Breast epithelium (tissue), 3 donors: ENCODE measurements at regions not wholly inside any gene's neighbourhood (a gene's known extent, or its start where the extent isn't known, plus 50 kb on each side); places are given as distances from the start of the nearest gene placed in this dataset.

Source experiments
- CTCF ChIP-seq, 3 donors: fragments of 450-650 bp; IDR thresholded peaks; one replicate each; pipeline ENCODE4 v1.5.1; 2016 to 2017; ENCODE audit warnings: antibody characterized with exemption in 3 of 3, mild to moderate bottlenecking in 3 of 3, moderate library complexity in 3 of 3
- POLR2A ChIP-seq: fragments of 450-650 bp; IDR thresholded peaks from one replicate; pipeline ENCODE4 v1.6.1; 2016; ENCODE audit warnings: antibody characterized with exemption, mild to moderate bottlenecking, moderate library complexity

- TF ChIP-seq CTCF (IDR thresholded peaks at IDR 0.05) (no peak), POLR2A (no peak)
Observed at GRCh38 chr13:28603043-28603664, 55.8 kb upstream of the POMP start.
